Neuron (in vitro differentiated cells): ENCODE measurements at regions not wholly inside any gene's neighbourhood (a gene's known extent, or its start where the extent isn't known, plus 50 kb on each side); places are given as distances from the start of the nearest gene placed in this dataset.

Experiments
- H2AFZ ChIP-seq: one replicate; pipeline ENCODE4 v1.6.1; 2013; ENCODE audit warnings: low read depth, mild to moderate bottlenecking, inconsistent platforms, low read length, moderate library complexity
- H3K27me3 ChIP-seq: one replicate; pipeline ENCODE4 v1.6.1; 2013; ENCODE audit warnings: low read length; ENCODE audit not compliant: insufficient read depth
- H3K36me3 ChIP-seq: one replicate; pipeline ENCODE4 v1.6.1; 2013; ENCODE audit warnings: low read length; ENCODE audit not compliant: insufficient read depth
- H3K4me1 ChIP-seq: one replicate; pipeline ENCODE4 v1.6.1; 2013; ENCODE audit warnings: low read length; ENCODE audit not compliant: insufficient read depth
- H3K4me3 ChIP-seq: 2 replicates; pipeline ENCODE4 v1.5.1; 2013; ENCODE audit warnings: mild to moderate bottlenecking, low read length, moderate library complexity
- H3K9me3 ChIP-seq: one replicate; pipeline ENCODE4 v1.6.1; 2013; ENCODE audit warnings: low read length

- no peaks in the 10 kb centered on the region for H3K4me1 ChIP-seq
- H3K27me3 ChIP-seq: peaks cover 36% of the 10 kb centered on the region
- no peaks in the 10 kb centered on the region for H3K9me3 ChIP-seq
Observed at GRCh38 chr11:126121296-126121695, 58.6 kb upstream of the CDON start.

GRCh38 chr11:126118806-126119205 is 56.1 kb upstream of the CDON start:
- peaks cover 48% of the 10 kb centered on the region for H3K27me3 ChIP-seq
- H3K36me3 ChIP-seq: no peaks in the 10 kb centered on the region
- H3K4me3 ChIP-seq: no peak overlapping the region
- no peak overlapping the region for H2AFZ ChIP-seq
- H3K4me1 ChIP-seq: no peaks in the 10 kb centered on the region
- no peaks in the 10 kb centered on the region for H3K9me3 ChIP-seq

More at GRCh38 chr11:126121296-126121695, 58.6 kb upstream of the CDON start:
- Histone ChIP-seq H3K36me3 (no peaks in the 10 kb centered on the region), H2AFZ (no peak overlapping the region), H3K4me3 (no peak overlapping the region)

DNA sequence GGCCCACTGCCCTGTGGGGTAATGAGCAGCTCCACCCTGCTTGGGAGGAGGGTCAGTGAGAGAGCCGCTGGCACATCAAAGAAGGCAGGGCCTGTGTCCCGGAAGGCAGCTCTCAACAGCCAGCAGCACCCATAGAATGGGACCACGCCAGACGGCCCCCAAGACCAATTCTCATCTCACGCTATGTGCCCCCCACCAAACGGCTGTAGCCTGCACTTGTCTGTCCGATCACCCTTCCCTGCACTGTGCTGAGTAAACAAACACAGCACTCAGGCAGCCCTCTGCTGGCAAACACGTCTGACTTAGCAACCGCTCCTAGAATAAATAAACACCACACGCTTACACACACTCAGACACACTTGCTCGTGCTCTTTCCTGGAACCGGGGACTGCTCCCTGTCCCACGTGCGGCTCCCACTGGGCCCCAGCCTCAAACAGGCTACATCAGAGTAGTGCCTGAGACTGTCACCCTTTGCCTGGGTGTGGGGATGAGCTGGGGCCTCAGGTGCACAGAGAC is 53.2 kb upstream of the CDON start:
- Histone ChIP-seq H3K27me3 (peaks cover 61% of the 10 kb centered on the region), H3K36me3 (no peaks in the 10 kb centered on the region), H2AFZ (no peak overlapping the region), H3K4me3 (no peak overlapping the region), H3K4me1 (peaks cover 9% of the 10 kb centered on the region), H3K9me3 (no peaks in the 10 kb centered on the region)

DNA sequence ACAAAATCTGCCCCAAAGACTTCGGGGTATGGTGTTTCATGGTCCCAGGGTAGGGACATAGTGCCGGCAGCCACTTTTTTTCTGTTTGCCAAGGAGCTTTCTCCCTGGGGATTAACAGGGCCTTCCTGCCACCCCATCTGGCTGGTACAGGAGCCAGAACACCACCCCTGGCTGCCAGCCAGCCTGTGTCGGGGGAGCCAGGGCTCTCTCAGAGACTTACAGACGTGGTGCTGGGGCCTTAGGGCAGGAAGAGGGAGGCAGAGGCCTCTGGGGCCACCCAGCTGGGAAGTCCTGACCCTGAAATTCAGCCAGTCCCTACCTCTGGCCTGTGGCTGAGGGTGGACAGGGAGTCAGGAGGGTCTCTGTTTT is 52.4 kb upstream of the CDON start:
- no peak overlapping the region for H3K4me3 ChIP-seq
- no peaks in the 10 kb centered on the region for H3K36me3 ChIP-seq
- no peak overlapping the region for H2AFZ ChIP-seq
- peaks cover 68% of the 10 kb centered on the region for H3K27me3 ChIP-seq
- no peaks in the 10 kb centered on the region for H3K9me3 ChIP-seq
- peaks cover 9% of the 10 kb centered on the region for H3K4me1 ChIP-seq

GRCh38 chr11:126114486-126115126 is 51.9 kb upstream of the CDON start:
- Histone ChIP-seq H2AFZ (no peak overlapping the region), H3K9me3 (no peaks in the 10 kb centered on the region), H3K27me3 (peaks cover 73% of the 10 kb centered on the region), H3K4me3 (no peak overlapping the region), H3K36me3 (no peaks in the 10 kb centered on the region), H3K4me1 (peaks cover 9% of the 10 kb centered on the region)

DNA sequence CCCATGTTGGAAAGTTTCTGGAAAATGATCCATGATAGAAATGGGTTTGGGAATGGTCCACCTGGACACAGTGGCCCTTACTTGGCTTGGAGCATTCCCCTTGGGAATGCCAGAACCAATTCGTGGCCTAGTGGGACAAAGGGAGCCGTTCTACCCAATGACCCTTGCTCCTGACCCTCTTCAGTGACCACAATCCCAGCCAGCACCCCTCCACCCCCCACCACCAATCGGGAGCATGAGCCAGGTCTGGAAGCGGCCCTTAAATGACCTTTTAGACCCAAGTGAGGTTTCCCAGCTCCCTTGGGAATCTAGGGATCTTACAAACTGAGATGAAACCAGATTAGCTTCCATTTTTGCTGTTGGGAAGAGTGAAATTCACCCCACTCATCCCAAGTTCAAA is 51.3 kb upstream of the CDON start:
- Histone ChIP-seq H2AFZ (no peak overlapping the region), H3K36me3 (no peaks in the 10 kb centered on the region), H3K4me3 (no peak overlapping the region), H3K9me3 (no peaks in the 10 kb centered on the region), H3K4me1 (peaks cover 9% of the 10 kb centered on the region), H3K27me3 (peaks cover 71% of the 10 kb centered on the region)

DNA sequence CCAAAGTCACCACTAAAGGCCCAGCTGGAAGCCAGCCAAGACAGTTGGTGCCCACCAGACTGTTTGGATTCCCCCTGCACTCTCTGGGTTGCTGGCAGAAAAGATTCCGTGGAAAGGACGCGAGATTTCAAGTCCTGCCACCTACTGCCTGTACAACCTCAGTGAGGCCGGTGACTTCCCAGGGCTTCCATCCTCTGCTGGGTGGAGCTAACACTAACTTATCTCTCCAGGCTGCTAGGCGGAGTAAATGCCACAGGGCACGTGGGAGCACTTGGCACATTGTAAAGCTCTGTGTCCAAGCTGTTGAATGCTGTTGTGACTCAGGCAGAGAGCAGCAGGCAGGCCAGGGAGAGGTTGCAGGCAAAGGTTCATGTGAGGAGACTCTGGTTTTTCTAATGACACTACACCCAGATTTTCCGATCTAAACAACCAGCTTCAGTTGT is 50.9 kb upstream of the CDON start:
- Histone ChIP-seq H3K36me3 (no peaks in the 10 kb centered on the region), H3K4me1 (peaks cover 9% of the 10 kb centered on the region), H3K9me3 (no peaks in the 10 kb centered on the region), H3K27me3 (peaks cover 67% of the 10 kb centered on the region), H3K4me3 (no peak overlapping the region), H2AFZ (no peak overlapping the region)

DNA sequence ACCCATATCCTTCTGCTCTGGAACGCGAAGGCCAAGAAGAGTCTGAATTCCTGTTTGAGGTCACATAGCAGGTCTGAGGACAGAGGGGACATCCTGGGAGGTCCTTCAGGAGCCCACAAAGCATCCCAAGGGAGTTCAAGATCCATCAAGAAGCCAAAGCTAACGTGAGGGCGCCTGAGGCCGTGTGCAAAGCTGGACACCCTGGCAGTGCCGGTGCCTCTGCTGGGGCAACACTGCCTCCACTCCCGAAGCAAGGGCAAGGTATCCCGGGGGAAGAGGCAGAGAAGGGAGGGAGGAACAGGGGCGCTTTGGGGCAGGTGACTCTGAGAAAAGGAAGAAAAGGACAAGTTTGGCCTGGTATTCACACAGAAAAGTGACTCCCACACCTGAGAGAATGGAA is 50.3 kb upstream of the CDON start:
- H3K27me3 ChIP-seq: peaks cover 67% of the 10 kb centered on the region
- no peaks in the 10 kb centered on the region for H3K36me3 ChIP-seq
- H3K4me3 ChIP-seq: no peak overlapping the region
- peaks cover 9% of the 10 kb centered on the region for H3K4me1 ChIP-seq
- no peak overlapping the region for H2AFZ ChIP-seq
- H3K9me3 ChIP-seq: no peaks in the 10 kb centered on the region

DNA sequence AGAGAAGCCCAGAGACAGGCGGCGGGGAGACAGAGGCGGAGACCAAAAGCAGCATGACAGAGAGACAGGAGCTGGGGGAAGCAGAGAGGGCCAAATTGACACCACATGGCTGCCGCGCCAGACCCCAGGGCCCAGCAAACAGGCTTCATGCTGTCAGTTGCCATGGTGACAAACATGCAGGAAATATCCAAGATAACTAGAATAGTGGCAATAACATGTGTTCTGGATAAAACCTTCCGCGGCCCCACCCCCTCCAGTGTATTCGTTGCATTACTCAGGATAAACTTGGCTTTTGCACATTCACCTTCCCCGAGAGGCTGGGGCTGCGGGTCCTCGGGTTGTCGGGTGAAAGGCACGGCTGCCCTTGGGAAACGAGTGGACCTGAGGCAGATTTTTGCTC is 49.9 kb upstream of the CDON start:
- peaks cover 9% of the 10 kb centered on the region for H3K4me1 ChIP-seq
- no peaks in the 10 kb centered on the region for H3K36me3 ChIP-seq
- H3K4me3 ChIP-seq: no peak overlapping the region
- H2AFZ ChIP-seq: no peak overlapping the region
- H3K9me3 ChIP-seq: no peaks in the 10 kb centered on the region
- H3K27me3 ChIP-seq: peaks cover 67% of the 10 kb centered on the region
